ENCODE measurements at regions not wholly inside any gene's neighbourhood (a gene's known extent, or its start where the extent isn't known, plus 50 kb on each side); places are given as distances from the start of the nearest gene placed in this dataset.

DNA sequence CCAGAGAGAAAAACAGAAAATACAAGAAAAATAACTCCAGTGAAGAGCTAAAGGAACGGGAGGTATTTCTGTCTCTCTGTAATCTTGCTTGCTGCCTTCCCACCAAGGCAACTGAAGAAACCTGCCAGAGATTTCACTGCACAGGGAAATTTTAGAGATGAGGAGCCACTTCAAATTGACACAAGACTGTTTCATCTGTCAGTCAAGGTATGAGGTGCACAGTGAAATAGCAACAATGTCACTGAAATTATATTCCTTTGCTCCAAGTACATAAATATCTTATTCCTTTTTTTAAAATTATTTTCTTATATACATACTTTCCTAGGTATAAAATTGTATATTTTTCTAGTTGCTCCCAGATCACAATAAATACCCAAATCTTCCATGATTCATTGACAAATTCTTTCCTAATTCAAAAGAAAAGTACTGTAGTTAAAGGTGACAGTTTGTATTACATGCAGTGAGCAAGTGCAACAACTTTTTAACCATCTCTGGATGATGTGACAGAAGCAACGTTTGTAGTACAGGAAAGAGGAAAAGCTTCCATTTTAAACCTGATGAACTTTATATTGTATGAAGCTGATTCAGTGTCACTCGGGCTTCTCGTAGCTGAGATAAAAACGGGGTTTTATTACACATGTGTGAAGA lies 563.4 kb downstream of the TUSC7 start:
- H3K9me3 ChIP-seq (ENCODE audit: insufficient read depth, low read length): no peaks in the 10 kb centered on the region
- peaks cover 4% of the 10 kb centered on the region; the same call in 1 of the 2 replicates for H3K4me1 ChIP-seq (ENCODE audit: low read length)
- H3K36me3 ChIP-seq (replicated peaks; ENCODE audit: low read depth, low read length): no peaks in the 10 kb centered on the region
- no peak overlapping the region for H2AFZ ChIP-seq (ENCODE audit: low read depth, low read length)
- H3K4me3 ChIP-seq (ENCODE audit: low read length): no peak overlapping the region
- H3K79me2 ChIP-seq (ENCODE audit: low read length): no peaks in the 10 kb centered on the region
- no peak for TF ChIP-seq EZH2phosphoT487 (IDR thresholded peaks at IDR 0.05; ENCODE audit: low read depth)
- TF ChIP-seq, protein P1, sequence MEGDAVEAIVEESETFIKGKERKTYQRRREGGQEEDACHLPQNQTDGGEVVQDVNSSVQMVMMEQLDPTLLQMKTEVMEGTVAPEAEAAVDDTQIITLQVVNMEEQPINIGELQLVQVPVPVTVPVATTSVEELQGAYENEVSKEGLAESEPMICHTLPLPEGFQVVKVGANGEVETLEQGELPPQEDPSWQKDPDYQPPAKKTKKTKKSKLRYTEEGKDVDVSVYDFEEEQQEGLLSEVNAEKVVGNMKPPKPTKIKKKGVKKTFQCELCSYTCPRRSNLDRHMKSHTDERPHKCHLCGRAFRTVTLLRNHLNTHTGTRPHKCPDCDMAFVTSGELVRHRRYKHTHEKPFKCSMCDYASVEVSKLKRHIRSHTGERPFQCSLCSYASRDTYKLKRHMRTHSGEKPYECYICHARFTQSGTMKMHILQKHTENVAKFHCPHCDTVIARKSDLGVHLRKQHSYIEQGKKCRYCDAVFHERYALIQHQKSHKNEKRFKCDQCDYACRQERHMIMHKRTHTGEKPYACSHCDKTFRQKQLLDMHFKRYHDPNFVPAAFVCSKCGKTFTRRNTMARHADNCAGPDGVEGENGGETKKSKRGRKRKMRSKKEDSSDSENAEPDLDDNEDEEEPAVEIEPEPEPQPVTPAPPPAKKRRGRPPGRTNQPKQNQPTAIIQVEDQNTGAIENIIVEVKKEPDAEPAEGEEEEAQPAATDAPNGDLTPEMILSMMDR (IDR thresholded peaks at IDR 0.05; ENCODE audit: low read depth, low read length): no peak
- H3K27me3 ChIP-seq (ENCODE audit: low read depth, low read length): peaks cover 4% of the 10 kb centered on the region
- H3K27ac ChIP-seq (ENCODE audit: low read length): no peak overlapping the region
- H4K20me1 ChIP-seq (ENCODE audit: insufficient read depth, low read length): no peaks in the 10 kb centered on the region
- H3K4me2 ChIP-seq (ENCODE audit: low read length): no peak overlapping the region
- H3K9ac ChIP-seq (ENCODE audit: low read length): no peak overlapping the region

DNA sequence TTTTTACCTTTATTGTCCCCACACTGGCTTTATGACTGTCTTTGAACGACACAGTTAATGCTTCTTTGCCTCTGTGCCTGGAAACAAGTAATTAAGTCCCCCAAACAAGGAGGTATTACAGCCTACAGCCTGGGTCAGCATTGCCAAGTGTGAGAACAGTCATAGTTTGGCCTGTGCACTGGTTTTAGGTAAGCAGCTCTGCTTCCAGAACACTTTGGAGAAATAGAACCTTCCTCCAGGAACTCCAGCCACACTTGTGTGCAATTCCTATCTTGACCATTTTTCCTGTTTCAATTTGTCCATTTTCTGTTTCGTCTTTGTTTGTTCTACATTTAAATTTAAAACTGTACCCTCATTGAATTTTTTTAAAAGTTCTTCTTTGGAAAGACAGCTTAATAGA lies 568.2 kb downstream of the TUSC7 start:
- Histone ChIP-seq H3K4me3 (ENCODE audit: low read length) (no peak overlapping the region), H3K79me2 (ENCODE audit: low read length) (no peaks in the 10 kb centered on the region), H3K27me3 (ENCODE audit: low read depth, low read length) (peaks cover under 1% of the 10 kb centered on the region; the same call in 1 of the 2 replicates), H3K9ac (ENCODE audit: low read length) (no peak overlapping the region), H3K27ac (ENCODE audit: low read length) (no peak overlapping the region), H4K20me1 (ENCODE audit: insufficient read depth, low read length) (no peaks in the 10 kb centered on the region), H3K36me3 (replicated peaks; ENCODE audit: low read depth, low read length) (no peaks in the 10 kb centered on the region), H2AFZ (ENCODE audit: low read depth, low read length) (no peak overlapping the region), H3K4me2 (ENCODE audit: low read length) (no peak overlapping the region), H3K9me3 (ENCODE audit: insufficient read depth, low read length) (no peaks in the 10 kb centered on the region), H3K4me1 (ENCODE audit: low read length) (peaks cover 17% of the 10 kb centered on the region)
- no peak for TF ChIP-seq EZH2phosphoT487 (IDR thresholded peaks at IDR 0.05; ENCODE audit: low read depth)
- TF ChIP-seq, protein P1 (IDR thresholded peaks at IDR 0.05; ENCODE audit: low read depth, low read length): no peak

DNA sequence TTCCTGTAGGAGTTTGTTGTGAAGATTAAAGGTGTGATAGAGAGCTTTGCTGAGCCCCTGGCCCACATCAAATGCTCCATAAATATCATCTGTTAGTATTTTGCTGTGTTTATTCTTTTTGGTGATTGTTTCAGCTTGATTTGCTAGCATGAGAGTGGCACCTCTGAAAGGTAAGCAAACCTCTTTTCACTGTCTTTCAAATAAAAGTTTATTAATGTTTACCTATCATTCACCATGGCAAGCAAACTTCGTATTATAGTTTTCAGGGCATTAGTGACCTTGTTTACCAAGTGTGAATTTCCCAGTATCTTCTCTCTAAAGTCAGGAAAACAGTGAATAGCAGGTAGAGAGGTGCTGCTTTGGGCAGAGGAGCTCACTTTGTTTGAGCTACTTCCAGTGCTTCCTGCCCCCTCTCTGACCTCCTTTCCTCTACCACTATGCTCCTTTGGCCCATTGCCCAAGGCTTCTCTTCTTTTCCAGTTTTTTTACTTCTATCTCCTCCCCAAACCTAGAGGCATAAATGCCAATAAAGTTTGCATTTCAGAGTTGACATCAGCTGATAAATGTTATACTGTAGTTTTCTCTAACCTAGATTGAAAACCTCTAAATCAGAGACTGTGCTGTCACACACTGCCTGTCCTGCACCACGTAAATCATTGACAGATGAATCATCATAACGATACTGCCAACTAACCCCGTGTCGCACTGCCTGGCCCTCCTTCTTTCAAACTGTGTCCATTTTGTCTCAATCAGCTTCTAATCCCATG lies 569.0 kb downstream of the TUSC7 start:
- peak overlapping the region; percentile 66 for H3K4me2 ChIP-seq (ENCODE audit: low read length)

DNA sequence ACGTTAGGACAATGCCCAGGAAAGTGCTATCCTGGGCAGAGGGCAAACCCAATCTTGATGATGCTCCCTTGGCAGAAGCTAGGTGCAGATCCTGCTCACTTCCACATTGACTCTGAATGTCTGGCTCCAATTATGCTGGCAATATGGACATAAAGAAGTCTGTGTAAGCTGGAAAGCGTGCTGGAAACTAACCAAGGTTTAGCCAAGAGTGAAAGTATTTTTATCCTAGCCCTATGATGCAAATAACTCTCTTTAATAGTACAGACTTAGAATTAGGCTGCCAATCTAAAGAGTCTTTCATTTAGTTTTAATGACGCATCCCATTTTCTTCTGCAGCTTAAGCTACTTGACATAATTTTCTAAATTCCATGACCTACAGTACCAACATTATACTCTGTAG lies 571.8 kb downstream of the TUSC7 start:
- Histone ChIP-seq H3K4me1 (ENCODE audit: low read length) (peaks cover 17% of the 10 kb centered on the region), H3K4me3 (ENCODE audit: low read length) (no peak overlapping the region), H3K36me3 (replicated peaks; ENCODE audit: low read depth, low read length) (no peaks in the 10 kb centered on the region), H3K79me2 (ENCODE audit: low read length) (no peaks in the 10 kb centered on the region), H3K27me3 (ENCODE audit: low read depth, low read length) (no peaks in the 10 kb centered on the region), H4K20me1 (ENCODE audit: insufficient read depth, low read length) (no peaks in the 10 kb centered on the region), H3K9me3 (ENCODE audit: insufficient read depth, low read length) (no peaks in the 10 kb centered on the region), H2AFZ (ENCODE audit: low read depth, low read length) (no peak overlapping the region), H3K27ac (ENCODE audit: low read length) (no peak overlapping the region), H3K4me2 (ENCODE audit: low read length) (no peak overlapping the region), H3K9ac (ENCODE audit: low read length) (no peak overlapping the region)
- no peak for TF ChIP-seq EZH2phosphoT487 (IDR thresholded peaks at IDR 0.05; ENCODE audit: low read depth)
- TF ChIP-seq, protein P1 (IDR thresholded peaks at IDR 0.05; ENCODE audit: low read depth, low read length): no peak

More for the DNA sequence above, 569.0 kb downstream of the TUSC7 start:
- Histone ChIP-seq H4K20me1 (ENCODE audit: insufficient read depth, low read length) (no peaks in the 10 kb centered on the region), H3K9me3 (ENCODE audit: insufficient read depth, low read length) (no peaks in the 10 kb centered on the region), H3K9ac (ENCODE audit: low read length) (no peak overlapping the region), H3K4me3 (ENCODE audit: low read length) (peak overlapping the region; percentile 29; the same call in 1 of the 2 replicates), H3K27ac (ENCODE audit: low read length) (no peak overlapping the region), H2AFZ (ENCODE audit: low read depth, low read length) (peak overlapping the region; percentile 66; the same call in 1 of the 2 replicates), H3K36me3 (replicated peaks; ENCODE audit: low read depth, low read length) (no peaks in the 10 kb centered on the region), H3K4me1 (ENCODE audit: low read length) (peaks cover 17% of the 10 kb centered on the region), H3K27me3 (ENCODE audit: low read depth, low read length) (no peaks in the 10 kb centered on the region), H3K79me2 (ENCODE audit: low read length) (no peaks in the 10 kb centered on the region)
- no peak for TF ChIP-seq EZH2phosphoT487 (IDR thresholded peaks at IDR 0.05; ENCODE audit: low read depth)
- TF ChIP-seq, protein P1 (IDR thresholded peaks at IDR 0.05; ENCODE audit: low read depth, low read length): no peak

All from OCI-LY3 (cell line).